ENCODE measurements at regions not wholly inside any gene's neighbourhood (a gene's known extent, or its start where the extent isn't known, plus 50 kb on each side); places are given as distances from the start of the nearest gene placed in this dataset.
"Not testable (repeated sequence)": the region's sequence is repeated elsewhere in the genome, so short reads cannot be mapped to it uniquely, and the experiment has no call there.

DNA sequence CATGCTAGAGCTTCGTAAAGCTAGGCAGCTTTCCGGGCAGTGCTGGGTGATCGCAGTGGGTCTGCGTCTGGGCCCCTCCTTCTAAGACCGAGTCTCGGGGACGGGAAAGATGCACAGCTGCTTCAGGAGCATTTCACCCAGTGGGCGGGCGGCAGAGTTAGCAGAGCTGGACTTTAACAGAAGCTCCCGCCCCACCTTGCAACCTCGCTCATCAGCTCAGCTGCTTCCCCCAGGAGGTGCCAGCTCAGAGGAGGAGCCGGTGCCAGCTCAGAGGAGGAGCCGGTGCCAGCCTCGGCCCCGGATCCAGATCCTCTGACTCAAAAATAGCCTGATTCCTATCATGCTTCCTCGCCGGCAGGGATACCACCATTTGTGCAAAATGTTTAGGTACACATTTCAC lies 94.5 kb upstream of the RPS6KA2 start:
- DNase-seq, result no peak

DNA sequence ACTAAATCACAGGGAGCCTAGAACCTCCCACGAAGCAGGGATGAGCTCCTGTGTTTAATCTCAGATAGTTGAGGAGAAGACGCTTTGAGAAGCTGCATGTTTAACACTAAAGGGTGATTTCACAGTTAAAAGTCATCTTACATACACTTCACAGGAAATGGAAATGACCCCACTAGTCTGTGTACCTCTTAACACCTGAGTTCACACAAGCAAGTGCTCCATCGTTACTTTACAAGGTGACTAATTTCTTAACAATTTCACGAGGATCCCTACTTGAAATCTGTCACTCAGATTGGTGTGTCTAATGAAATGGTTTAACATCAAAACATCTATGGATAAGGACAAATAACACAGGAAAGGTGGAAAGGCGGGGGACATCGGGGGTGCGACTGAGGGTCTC lies 93.8 kb upstream of the RPS6KA2 start:
- no peak for DNase-seq

DNA sequence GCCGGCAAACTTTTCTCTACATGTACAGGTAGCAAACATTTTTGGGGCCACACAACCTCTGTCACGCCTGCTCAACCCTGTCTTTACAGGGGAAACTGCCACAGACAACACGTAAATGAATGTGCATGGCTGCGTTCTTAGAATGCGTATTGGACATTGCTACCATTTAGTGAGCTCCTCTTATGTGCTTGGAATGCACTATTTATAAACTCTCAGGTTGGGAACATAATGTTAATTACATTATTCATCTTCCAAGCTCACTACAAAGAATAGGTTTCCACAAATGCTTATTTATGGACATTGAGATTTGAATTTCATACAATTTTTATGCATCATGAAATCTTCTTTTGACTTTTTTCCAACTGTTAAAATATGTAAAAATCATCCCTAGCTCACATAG lies 92.0 kb upstream of the RPS6KA2 start:
- no peak for DNase-seq

DNA sequence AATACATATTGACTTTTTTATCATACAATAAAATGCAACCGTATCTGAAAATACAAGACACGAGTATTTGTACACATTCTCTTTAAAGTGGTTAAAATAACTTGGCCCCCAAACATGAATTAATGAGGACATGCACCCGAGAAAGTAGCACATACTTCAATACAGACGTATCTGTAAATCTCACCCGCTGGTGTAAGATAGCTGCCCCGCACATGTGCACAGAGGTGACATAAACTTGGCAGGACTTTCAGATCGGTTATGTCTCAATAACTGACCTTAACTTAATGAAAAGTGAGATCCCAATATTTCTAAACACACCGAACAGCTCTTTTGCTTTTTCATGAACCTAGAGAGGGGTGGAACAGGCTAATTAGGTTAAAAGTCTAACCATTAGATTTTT lies 91.5 kb upstream of the RPS6KA2 start:
- no peak for DNase-seq

DNA sequence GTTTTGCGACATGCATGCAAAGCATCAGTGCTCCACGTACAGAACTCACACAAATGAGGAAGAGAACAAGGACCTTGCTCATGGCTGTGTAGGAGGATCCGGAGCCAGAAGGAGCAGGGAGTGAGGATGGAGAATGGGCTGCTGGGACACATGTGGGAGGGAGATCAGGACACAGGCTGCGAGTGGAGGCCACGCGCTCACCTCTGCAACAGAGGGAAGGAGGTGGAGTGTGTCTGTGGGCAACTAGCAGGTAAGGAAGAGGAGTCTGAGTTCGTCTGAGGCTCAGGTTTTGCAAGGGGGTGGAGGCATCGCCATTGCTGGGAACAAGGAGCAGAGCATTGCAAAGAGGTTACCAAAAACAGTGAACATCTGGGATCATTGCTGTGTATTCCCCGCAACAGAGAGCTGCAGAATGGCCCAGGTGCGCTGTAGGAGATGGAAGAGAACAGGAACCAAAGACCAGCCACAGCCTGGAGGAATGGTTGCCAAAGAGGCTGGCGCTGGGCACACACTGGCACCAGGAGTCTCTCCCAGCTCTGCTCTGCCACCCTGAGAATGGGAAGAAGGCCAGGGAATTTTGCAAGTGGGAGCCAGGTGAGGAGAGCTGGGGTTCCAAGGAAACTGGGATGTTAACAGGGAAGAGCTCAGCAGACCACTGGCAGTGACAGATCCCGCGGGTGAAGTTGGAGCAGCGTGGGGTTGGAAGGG lies 90.0 kb upstream of the RPS6KA2 start:
- DNase-seq, result no peak

DNA sequence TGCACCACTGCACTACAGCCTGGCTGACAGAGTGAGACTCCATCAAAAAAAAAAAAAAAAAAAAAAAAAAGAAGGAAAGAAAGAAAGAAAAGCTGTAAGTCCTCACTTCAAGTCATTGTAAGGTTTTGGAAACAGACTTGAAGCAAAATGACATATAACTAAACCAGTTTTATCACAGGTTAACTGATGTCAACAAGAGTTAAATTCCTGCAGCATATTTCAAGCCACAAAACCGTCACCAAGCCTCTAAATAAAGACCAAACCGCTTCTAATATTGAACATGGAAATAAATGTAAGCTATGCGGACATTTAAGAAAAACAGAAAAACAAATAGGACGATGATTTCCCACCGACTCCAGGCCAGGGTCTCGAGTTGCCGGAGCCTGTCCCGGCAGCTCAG lies 88.9 kb upstream of the RPS6KA2 start:
- DNase-seq, result no peak

DNA sequence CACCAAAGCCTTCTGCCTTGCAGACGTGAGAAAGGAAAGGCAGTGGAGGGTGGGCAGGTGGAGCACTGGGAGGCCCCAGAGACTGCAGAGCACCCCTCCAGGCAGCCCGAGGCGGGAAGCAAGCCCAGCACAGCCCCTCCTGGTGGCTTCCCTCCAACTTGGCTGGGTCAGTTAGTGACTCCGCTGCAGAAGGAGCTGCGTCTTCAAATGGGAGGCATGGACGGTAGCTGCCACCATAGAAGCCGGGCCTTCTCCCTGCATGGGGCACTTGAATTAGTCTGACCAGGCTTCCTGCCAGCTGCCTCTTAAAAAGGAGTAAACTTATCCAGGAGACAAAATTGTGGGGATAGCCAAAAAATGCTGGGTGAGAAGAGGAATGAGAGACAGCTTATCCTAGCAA lies 88.0 kb upstream of the RPS6KA2 start:
- DNase-seq, result no peak

DNA sequence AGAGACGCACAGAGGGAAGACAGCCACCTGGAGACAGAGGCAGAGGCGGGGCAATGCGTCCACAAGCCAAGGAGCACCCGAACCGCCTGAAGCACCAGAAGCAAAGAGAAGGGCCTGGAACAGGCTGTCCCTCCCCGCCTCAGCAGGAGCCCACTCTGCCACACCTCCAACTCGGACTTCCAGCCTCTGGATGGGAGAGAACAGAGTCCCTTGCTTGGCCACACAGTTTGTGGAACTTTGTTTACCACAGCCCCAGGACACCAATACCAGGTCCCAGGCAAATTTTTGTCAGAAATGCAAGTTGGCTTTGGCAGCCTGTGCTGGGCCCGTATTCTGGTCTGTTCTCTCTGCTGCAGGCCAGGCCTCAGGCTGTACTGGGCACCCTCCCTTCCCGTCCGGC lies 87.5 kb upstream of the RPS6KA2 start:
- DNase-seq, result no peak

DNA sequence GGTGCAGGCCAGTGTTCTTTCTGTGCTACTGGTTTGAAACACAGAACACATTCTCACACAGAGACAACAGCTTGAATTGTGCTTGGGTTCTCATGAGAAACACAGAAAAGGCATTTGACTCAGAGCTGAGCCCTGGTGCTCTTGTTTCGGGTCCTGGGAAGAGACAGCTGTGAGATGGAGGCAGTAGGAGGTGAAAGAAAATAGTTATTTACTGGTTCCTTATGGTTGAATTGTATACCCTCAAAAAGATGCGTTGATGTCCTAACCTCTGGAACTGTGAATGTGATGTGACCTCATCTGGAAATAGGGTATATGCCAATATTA lies 87.1 kb upstream of the RPS6KA2 start:
- DNase-seq, result no peak

DNA sequence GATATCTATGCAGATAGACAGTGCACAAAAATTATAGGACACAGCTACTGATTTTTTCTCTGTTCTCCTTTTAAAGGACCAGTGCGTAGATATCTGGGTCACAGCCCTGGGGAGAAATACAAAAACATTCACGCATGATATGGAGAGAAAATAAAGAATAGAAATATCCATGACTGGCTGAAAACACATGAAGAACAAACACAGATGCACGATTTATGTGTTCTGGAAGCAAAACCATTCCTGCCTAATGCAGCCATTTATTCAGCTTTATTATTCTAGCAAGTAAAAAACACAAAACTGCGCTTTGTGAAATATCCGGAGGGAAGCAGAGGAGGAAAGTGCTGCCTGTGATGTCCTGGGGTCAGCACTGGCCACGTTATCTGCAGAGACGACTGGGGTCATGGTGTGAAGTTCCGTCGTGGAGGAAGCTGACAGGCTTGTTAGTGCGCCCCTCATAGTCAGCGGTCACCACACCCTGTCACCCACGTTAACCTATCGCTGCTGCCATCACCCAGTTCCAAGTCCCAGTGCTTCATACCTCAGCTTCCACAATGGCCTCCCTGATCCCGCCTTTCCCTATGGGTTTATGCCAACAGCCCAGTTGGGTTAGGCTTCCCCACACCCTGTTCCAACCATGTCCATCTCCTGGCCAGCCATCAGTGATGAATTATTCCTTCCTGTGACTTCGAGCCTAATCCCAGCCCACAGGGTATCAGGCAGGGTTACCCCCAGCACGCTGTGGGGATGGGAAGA lies 86.6 kb upstream of the RPS6KA2 start:
- DNase-seq, result no peak

DNA sequence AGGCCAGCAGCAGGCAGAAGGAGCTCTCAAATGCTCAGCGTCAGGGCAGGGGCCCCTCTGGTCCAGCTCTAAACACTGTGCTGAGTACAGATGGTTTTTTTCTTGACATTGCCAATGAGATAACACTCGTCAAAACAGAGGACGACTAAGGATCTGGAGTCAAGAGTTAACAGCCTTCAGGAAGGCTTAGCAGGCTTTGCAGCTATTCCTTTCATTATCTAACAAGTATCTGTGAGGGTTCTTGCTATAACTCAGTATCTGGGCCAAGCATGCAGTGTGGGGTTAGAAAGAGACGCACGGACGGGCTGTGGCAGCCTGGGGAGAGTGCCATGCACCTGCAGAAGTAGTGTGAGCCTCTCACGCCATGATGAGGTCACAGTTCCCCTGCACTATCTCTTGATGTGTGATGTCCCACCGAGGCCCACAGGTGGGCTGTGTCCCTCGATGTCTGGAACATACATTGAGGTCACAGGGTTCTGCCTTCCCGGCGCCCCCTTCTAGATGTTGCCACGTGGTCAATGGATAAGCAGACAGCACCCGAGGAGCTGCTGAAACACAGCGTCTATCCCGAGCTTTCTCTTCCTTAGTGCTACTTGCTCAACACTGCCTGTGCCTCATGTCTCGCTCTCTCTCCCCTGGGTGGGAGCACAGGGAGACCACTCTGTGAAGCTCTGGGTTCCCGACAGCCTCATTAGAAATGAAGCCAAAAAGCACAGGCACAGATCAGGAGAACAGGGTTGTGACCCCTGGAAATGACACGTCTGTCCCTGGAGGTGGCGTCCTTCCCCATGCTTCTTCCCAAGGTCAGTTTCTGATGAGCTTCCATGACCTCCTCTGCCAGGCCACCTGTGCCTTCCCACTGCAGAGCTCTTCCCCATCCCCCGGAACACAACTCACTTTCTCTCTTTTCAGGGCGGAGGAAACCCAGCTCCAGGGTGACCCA lies 85.5 kb upstream of the RPS6KA2 start:
- DNase-seq, result no peak

DNA sequence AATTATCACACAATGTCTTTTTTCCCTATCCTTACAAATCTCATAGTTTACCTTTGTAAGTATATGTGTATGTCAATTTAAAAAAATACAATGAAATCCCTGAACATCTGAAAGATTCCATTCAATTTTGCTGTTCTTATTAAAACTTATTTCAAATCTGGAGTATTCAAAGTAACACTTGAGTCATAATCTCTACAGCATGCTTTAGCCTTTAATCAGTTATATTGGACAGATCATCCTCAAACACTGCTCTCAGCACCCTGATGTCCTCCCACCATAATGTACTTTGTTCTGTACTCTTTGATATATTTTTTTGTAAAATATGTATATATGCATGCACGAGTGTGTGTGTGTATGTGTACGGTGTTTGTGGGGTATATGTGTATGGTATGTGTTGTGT lies 83.0 kb upstream of the RPS6KA2 start:
- DNase-seq, result no peak

DNA sequence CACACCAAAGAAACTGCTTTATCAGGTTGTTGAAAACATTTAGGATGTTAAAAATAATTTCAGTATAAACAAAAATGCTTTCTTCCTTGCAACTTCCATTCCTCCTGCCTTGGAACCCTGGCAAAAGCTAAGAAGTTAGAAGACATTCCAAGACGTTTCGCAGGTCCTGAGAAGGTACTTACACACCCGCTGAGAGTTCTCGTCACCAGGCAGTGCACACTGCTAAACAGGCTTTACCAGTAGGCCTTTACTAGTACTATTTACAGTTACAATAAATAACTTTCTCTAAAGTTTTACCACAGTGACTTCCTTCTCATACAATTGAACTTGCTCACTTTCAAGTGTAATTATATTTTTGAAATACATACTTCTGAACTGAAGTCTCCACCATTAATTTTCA lies 81.4 kb upstream of the RPS6KA2 start:
- no peak for DNase-seq

DNA sequence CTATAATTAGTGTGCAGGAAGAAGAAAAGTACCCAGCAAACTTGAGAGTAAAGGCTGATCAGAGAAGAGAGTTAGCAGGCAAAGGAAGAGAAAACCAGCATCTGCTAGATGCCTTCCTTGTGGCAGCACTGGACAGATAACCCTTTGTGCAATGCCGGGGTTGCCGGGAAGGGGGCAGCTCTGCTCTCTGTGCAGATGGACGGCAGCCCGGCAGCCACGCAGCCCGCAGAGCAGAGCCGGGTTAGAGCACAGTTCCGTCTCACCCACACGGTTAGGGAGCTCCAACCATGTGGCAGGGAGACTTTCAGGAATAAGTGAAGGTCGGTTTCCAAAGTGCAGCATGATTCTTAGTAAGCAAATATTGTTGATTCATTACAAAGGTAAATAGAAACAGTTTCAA lies 80.0 kb upstream of the RPS6KA2 start:
- DNase-seq, result no peak

DNA sequence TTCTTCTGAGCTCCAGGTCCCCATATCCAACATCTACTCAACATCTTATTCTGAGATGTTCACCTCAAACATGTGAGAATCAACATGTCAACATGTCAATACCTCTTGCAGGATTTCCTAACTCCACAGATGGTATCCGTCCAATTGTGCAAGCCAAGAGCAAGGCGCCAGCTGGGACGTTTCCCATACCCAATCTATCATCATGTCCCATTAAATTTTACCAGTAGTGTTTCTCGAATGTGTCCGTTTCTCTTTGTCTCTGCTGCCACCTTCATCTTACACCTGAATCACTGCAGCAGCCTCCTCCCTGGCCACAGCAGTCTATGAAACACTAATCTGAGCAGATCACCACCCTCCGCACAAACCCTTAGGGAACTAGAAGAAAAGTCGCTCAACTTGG lies 78.0 kb upstream of the RPS6KA2 start:
- no peak for DNase-seq

DNA sequence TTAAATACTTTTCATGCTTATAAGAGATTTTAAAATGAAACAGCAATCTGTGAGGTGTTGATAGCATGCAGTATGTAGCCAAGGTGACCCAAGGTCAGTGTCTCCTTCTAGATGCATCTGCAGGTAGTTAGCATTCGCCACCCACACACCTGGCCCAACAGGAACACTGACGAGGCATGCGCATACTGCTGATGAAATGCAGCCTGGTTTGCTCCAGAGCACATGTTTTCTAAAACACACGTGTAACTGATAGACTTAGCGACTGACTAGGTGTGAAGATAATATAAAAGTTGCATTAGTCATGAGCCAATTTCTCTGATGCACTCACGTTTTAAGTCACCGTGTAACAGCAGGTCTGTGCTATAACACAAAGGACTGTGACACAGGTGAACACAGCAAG lies 77.1 kb upstream of the RPS6KA2 start:
- DNase-seq, result no peak

DNA sequence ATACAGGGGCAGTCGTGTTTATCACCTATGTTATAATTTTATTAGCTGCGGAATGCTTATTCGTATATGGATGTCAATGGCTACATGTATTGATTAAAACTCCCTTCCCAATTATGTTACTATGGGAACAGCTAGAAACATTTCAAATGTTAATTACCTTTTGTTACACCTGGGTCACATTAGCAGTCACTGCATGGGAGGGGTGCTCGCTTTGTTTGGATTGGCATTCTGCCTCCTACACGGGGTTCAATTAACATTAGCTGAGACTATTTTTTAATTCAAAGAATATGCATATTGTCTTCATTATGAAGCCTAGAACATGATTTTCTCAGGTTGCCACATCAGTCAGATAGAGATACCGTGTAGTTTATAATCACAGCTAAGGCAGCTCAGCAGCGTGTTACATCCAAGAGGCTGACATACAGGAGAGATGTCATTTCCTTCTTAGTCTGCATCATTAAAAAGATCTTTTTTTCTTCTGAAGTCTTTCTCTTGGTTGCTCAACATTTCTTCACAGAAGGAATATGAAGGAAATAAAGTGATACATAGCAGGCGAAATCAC lies 76.2 kb upstream of the RPS6KA2 start:
- no peak for DNase-seq

DNA sequence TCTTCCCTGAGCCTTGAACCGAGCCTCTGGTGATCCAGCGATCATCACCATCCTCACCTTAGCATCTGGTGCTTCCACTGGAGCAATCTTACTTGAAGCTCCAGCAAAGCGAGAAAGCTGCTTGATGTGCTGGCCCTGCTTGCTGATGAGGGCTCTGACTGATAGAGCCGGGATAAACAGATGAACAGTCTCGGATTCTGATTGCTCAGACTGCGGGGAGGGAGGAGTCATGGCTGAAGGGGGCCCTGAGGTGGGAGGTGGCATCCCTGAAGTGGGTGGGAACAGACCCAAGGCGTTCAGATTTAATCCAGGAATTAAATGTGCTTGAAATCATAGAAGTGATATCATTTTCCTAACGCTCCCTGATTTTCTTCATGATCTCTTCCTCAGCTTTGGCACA lies 74.4 kb upstream of the RPS6KA2 start:
- DNase-seq, result not testable (repeated sequence)

DNA sequence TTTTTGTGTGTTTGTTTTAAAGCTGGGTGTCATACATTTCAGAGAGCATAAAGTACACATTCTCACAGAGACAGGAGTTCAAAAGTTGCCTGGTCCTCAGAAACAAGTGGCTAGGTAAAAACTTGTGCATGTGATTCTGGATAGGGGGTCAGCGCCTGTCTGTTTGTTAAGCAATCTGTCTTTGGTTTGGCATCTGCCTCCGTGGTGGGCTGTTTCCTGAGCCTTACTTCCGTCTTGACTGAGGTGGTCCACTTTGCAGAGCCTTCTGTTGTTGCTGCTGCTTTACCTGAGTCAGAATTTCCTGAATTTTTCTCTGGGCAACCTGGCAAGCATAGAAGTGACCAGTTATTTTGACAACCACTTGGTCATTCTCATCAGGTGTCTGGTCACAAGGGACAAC lies 73.8 kb upstream of the RPS6KA2 start:
- not testable (repeated sequence) for DNase-seq

DNA sequence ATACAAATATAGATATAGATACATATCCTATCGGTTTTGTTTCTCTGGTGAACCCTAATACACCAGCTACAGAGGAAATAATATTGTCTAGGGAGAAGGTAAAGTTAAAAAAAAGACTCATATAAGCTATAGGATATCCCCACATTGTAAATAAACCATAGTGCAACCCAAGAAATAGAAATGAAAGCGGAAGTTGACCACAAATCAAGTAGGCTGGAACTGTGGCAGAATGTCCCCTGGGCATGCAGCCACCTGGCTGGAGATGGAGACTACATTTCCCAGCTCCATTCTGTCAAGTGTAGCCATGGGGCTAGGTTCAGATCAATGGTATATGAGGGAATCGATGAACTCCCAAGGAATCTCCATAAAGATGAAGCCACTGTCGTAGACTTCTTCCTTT lies 70.1 kb upstream of the RPS6KA2 start:
- DNase-seq, result no peak

DNA sequence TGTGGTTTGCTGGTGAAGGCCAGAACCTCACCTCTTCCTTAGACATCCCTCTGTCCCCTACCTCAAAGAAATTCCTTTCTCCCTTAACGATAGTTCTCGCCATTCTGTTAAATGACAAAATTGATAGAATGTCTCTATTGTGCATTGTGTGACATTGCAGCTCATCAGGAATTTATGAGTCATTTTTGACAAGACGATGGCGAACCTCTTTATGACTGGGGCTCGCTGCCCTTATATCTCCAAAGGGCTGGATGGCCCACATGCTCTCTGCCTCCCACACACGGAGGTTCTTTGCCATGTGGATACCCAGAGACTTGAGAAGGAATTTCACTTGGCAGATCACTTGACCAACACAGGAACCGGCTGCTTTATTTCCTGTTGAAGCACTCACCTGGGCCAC lies 66.8 kb upstream of the RPS6KA2 start:
- no peak for DNase-seq

DNA sequence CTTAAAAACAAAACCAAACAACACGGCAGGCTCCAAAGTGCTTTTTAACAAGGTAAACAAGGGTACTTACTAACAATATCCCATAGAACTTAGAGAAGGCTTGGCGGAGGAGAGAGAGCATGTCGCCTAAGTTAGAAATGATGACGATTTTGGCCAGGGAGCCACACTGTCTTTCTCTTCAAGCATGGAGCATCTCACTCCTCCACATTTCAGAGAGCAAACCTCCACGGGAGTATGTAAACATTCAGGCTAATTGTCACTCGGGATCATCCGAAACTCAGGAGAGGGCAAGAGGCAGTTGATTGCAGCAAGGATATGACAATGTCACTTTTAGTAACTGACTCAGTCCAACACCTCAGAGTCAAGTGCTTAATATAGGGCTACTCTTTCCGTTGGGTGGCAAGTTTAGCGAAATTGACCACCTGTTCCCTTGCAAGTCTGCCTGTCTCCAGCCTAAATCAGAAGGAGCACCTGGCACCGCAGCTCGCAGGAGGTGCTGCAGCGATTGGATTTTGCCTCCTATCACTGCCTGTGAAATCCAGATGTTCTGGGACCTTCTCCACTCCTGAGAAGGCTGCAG lies 65.8 kb upstream of the RPS6KA2 start:
- no peak for DNase-seq

DNA sequence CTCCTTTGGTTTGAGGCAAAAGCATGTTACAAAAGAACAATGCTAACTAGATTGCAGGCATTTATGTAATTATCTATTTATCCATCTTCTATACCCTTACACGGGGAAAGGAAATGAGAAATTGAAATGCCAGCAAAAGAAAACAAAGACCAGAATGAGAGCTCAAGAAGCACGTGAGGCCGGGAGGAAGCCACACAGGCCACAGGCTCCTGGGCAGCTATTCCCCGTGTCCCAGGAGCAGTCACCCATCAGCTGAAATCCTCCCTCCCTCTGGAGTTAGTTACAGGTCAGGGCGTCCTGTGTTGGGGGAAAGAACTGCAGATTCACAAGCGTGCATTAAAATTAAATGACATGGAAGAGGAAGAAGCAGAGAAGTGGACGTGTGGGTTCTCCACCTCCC lies 64.7 kb upstream of the RPS6KA2 start:
- DNase-seq, result no peak

All from occipital lobe (tissue), 1 donor.